ENCODE measurements at regions not wholly inside any gene's neighbourhood (a gene's known extent, or its start where the extent isn't known, plus 50 kb on each side); places are given as distances from the start of the nearest gene placed in this dataset.

DNA sequence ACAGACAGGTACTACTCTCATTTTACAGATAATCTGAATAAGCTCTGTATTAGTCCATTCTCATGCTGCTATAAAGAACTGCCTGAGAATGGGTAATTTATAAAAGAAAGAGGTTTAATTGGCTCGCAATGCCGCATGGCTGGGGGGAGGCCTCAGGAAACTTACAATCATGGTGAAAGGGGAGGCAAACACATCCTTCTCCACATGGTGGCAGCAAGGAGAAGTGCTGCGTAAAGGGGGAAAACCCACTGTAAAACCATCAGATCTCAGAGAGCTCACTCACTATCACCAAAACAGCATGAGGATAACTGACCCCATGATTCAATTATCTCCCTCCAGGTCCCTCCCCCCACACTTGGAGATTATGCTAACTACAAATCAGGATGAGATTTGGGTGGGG lies 254.4 kb downstream of the KCNE4 start:
- TF ChIP-seq, protein P1, sequence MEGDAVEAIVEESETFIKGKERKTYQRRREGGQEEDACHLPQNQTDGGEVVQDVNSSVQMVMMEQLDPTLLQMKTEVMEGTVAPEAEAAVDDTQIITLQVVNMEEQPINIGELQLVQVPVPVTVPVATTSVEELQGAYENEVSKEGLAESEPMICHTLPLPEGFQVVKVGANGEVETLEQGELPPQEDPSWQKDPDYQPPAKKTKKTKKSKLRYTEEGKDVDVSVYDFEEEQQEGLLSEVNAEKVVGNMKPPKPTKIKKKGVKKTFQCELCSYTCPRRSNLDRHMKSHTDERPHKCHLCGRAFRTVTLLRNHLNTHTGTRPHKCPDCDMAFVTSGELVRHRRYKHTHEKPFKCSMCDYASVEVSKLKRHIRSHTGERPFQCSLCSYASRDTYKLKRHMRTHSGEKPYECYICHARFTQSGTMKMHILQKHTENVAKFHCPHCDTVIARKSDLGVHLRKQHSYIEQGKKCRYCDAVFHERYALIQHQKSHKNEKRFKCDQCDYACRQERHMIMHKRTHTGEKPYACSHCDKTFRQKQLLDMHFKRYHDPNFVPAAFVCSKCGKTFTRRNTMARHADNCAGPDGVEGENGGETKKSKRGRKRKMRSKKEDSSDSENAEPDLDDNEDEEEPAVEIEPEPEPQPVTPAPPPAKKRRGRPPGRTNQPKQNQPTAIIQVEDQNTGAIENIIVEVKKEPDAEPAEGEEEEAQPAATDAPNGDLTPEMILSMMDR (IDR thresholded peaks at IDR 0.05): no peak
- TF ChIP-seq POLR2A (IDR thresholded peaks at IDR 0.05): no peak
